ENCODE measurements at regions not wholly inside any gene's neighbourhood (a gene's known extent, or its start where the extent isn't known, plus 50 kb on each side); places are given as distances from the start of the nearest gene placed in this dataset.

GRCh38 chr2:8369522-8369921, 312.3 kb upstream of the ID2 start:
- no peak for DNase-seq
- ATAC-seq = no peak
- Histone ChIP-seq H3K36me3 (ENCODE audit: low read depth) (no peaks in the 10 kb centered on the region), H3K4me1 (ENCODE audit: low read depth) (peaks cover 4% of the 10 kb centered on the region), H3K4me3 (no peak overlapping the region), H3K9me3 (no peaks in the 10 kb centered on the region)
- intact Hi-C loops (cut with DNase I, micrococcal nuclease) = no loop called here
- no peak for TF ChIP-seq CTCF (IDR thresholded peaks at IDR 0.05)

- H3K4me1 ChIP-seq (ENCODE audit: low read depth) = no peaks in the 10 kb centered on the region
- no peak for TF ChIP-seq CTCF (IDR thresholded peaks at IDR 0.05)
- no peak overlapping the region for H3K4me3 ChIP-seq
- H3K9me3 ChIP-seq = no peaks in the 10 kb centered on the region
- DNase-seq (no peak), ATAC-seq (no peak)
- intact Hi-C loops (cut with DNase I, micrococcal nuclease) = no loop called here
- H3K36me3 ChIP-seq (ENCODE audit: low read depth) = no peaks in the 10 kb centered on the region
Measured at GRCh38 chr2:8370258-8370802, 311.5 kb upstream of the ID2 start.

GRCh38 chr2:8371653-8372052, 310.2 kb upstream of the ID2 start:
- DNase-seq = no peak
- Histone ChIP-seq H3K36me3 (ENCODE audit: low read depth) (no peaks in the 10 kb centered on the region), H3K9me3 (no peaks in the 10 kb centered on the region), H3K4me3 (no peak overlapping the region), H3K4me1 (ENCODE audit: low read depth) (no peaks in the 10 kb centered on the region)
- TF ChIP-seq CTCF (IDR thresholded peaks at IDR 0.05) = no peak
- intact Hi-C loops (cut with DNase I, micrococcal nuclease) = no loop called here
- no peak for ATAC-seq

- Histone ChIP-seq H3K9me3 (no peaks in the 10 kb centered on the region), H3K4me3 (no peak overlapping the region), H3K4me1 (ENCODE audit: low read depth) (no peaks in the 10 kb centered on the region), H3K36me3 (ENCODE audit: low read depth) (no peaks in the 10 kb centered on the region)
- intact Hi-C loops (cut with DNase I, micrococcal nuclease) = no loop called here
- no peak for TF ChIP-seq CTCF (IDR thresholded peaks at IDR 0.05)
- ATAC-seq (no peak), DNase-seq (no peak)
Measured at GRCh38 chr2:8374782-8375181, 307.1 kb upstream of the ID2 start.

GRCh38 chr2:8376603-8377410, 305.0 kb upstream of the ID2 start:
- H3K9me3 ChIP-seq = no peaks in the 10 kb centered on the region
- TF ChIP-seq CTCF (IDR thresholded peaks at IDR 0.05) = no peak
- H3K4me3 ChIP-seq = no peak overlapping the region
- H3K36me3 ChIP-seq (ENCODE audit: low read depth) = no peaks in the 10 kb centered on the region
- ATAC-seq (no peak), DNase-seq (no peak)
- H3K4me1 ChIP-seq (ENCODE audit: low read depth) = no peaks in the 10 kb centered on the region
- intact Hi-C loops (cut with DNase I, micrococcal nuclease) = no loop called here

All from mucosa of descending colon (tissue), 3 donors.